Fibroblast of lung (primary cell): ENCODE measurements at regions not wholly inside any gene's neighbourhood (a gene's known extent, or its start where the extent isn't known, plus 50 kb on each side); places are given as distances from the start of the nearest gene placed in this dataset.

Source experiments
- DNase-seq, 2 donors: peaks; one replicate each; pipeline versions ENCODE4 v3.0.0 to v3.0.0-alpha.2; 2010; ENCODE audit warnings: low read depth in 2 of 2
- H2AFZ ChIP-seq: 2 replicates; pipeline ENCODE4 v1.5.1; 2012; ENCODE audit warnings: low read length, control low read depth, inconsistent platforms
- H3K27ac ChIP-seq: 2 replicates; pipeline ENCODE4 v1.5.1; 2011; ENCODE audit warnings: low read length, control low read depth; ENCODE audit not compliant: insufficient read depth
- H3K27me3 ChIP-seq: 2 replicates; pipeline ENCODE4 v1.5.1; 2011; ENCODE audit warnings: mild to moderate bottlenecking, low read length; ENCODE audit not compliant: control insufficient read depth, insufficient read depth
- H3K36me3 ChIP-seq: 2 replicates; pipeline ENCODE4 v1.5.1; 2011; ENCODE audit warnings: low read length; ENCODE audit not compliant: control insufficient read depth, insufficient read depth
- H3K4me1 ChIP-seq: 2 replicates; pipeline ENCODE4 v1.5.1; 2011; ENCODE audit warnings: low read length; ENCODE audit not compliant: control insufficient read depth, insufficient read depth; ENCODE audit errors: extremely low read depth
- H3K4me2 ChIP-seq: 2 replicates; pipeline ENCODE4 v1.5.1; 2011; ENCODE audit warnings: low read length, control low read depth; ENCODE audit not compliant: insufficient read depth; ENCODE audit errors: extremely low read depth
- H3K4me3 ChIP-seq, 4 experiments: fragments of 200-600 bp in 1 of 4; sonication (generic) in 1 of 4; replicated peaks in 1 of 4; 2 replicates each; pipeline ENCODE4 v1.5.1; 2011 to 2016; ENCODE audit warnings: low read length in 4 of 4, low read depth in 3 of 4, mild to moderate bottlenecking in 3 of 4, control low read depth in 2 of 4, inconsistent platforms in 1 of 4, mixed read lengths in 1 of 4; ENCODE audit not compliant: insufficient read depth in 1 of 4; ENCODE audit errors: control extremely low read depth in 1 of 4
- H3K79me2 ChIP-seq: 2 replicates; pipeline ENCODE4 v1.5.1; 2012; ENCODE audit warnings: mild to moderate bottlenecking, low read length, inconsistent platforms; ENCODE audit not compliant: control insufficient read depth, insufficient read depth
- H3K9ac ChIP-seq: 2 replicates; pipeline ENCODE4 v1.5.1; 2011; ENCODE audit warnings: mild to moderate bottlenecking, low read length, control low read depth; ENCODE audit not compliant: insufficient read depth
- H3K9me3 ChIP-seq: 2 replicates; pipeline ENCODE4 v1.5.1; 2012; ENCODE audit warnings: low read depth, low read length; ENCODE audit not compliant: control insufficient read depth, insufficient read depth
- H4K20me1 ChIP-seq: 2 replicates; pipeline ENCODE4 v1.5.1; 2011; ENCODE audit warnings: low read length; ENCODE audit not compliant: control insufficient read depth, insufficient read depth; ENCODE audit errors: extremely low read depth
- CTCF ChIP-seq, 2 donors: IDR thresholded peaks in 1 of 2; conservative IDR thresholded peaks in 1 of 2; 1 replicate in 1 of 2; 2 replicates in 1 of 2; pipeline ENCODE4 v1.5.1; 2011 to 2012; ENCODE audit warnings: low read length in 2 of 2, control low read depth in 1 of 2, inconsistent platforms in 1 of 2, low read depth in 1 of 2, mild to moderate bottlenecking in 1 of 2
- EZH2 ChIP-seq: IDR thresholded peaks from 2 replicates; pipeline ENCODE4 v1.5.1; 2012; ENCODE audit warnings: low read length, control low read depth, mild to moderate bottlenecking; ENCODE audit errors: missing control alignments

GRCh38 chr7:119395024-119395423 lies 878.0 kb upstream of the KCND2 start:
- no peaks in the 10 kb centered on the region for H3K27me3 ChIP-seq
- no peaks in the 10 kb centered on the region for H3K36me3 ChIP-seq
- no peak for DNase-seq

GRCh38 chr7:119397156-119397555 lies 875.8 kb upstream of the KCND2 start:
- H3K27ac ChIP-seq = no peak overlapping the region

More at GRCh38 chr7:119395024-119395423, 878.0 kb upstream of the KCND2 start:
- H3K4me2 ChIP-seq = no peak overlapping the region
- no peaks in the 10 kb centered on the region for H3K4me1 ChIP-seq
- H3K9ac ChIP-seq = no peak overlapping the region
- TF ChIP-seq EZH2 (no peak), CTCF (conservative IDR thresholded peaks at IDR 0.05 in 1 of 2, IDR thresholded peaks at IDR 0.05 in 1 of 2; ENCODE audit: low read depth in 1 of 2, low read length in 2 of 2) (no peak)
- no peak overlapping the region for H2AFZ ChIP-seq
- no peaks in the 10 kb centered on the region for H4K20me1 ChIP-seq
- H3K9me3 ChIP-seq = no peaks in the 10 kb centered on the region
- no peak overlapping the region for H3K27ac ChIP-seq
- H3K4me3 ChIP-seq = no peak overlapping the region
- H3K79me2 ChIP-seq = no peaks in the 10 kb centered on the region

GRCh38 chr7:119408596-119408995 lies 864.4 kb upstream of the KCND2 start:
- Histone ChIP-seq H3K79me2 (no peaks in the 10 kb centered on the region), H3K4me3 (no peak overlapping the region), H3K9me3 (no peaks in the 10 kb centered on the region), H3K36me3 (no peaks in the 10 kb centered on the region), H4K20me1 (no peaks in the 10 kb centered on the region), H3K27me3 (no peaks in the 10 kb centered on the region), H3K9ac (no peak overlapping the region), H3K4me2 (no peak overlapping the region), H2AFZ (no peak overlapping the region), H3K4me1 (no peaks in the 10 kb centered on the region), H3K27ac (no peak overlapping the region)
- no peak for DNase-seq
- TF ChIP-seq CTCF (conservative IDR thresholded peaks at IDR 0.05 in 1 of 2, IDR thresholded peaks at IDR 0.05 in 1 of 2; ENCODE audit: low read depth in 1 of 2, low read length in 2 of 2) (no peak), EZH2 (no peak)

More at GRCh38 chr7:119397156-119397555, 875.8 kb upstream of the KCND2 start:
- no peaks in the 10 kb centered on the region for H3K27me3 ChIP-seq
- H4K20me1 ChIP-seq = no peaks in the 10 kb centered on the region
- H3K4me2 ChIP-seq = no peak overlapping the region
- no peaks in the 10 kb centered on the region for H3K79me2 ChIP-seq
- no peaks in the 10 kb centered on the region for H3K9me3 ChIP-seq
- TF ChIP-seq EZH2 = no peak
- no peak for TF ChIP-seq CTCF (conservative IDR thresholded peaks at IDR 0.05 in 1 of 2, IDR thresholded peaks at IDR 0.05 in 1 of 2; ENCODE audit: low read depth in 1 of 2, low read length in 2 of 2)
- H3K4me1 ChIP-seq = no peaks in the 10 kb centered on the region
- no peak overlapping the region for H3K9ac ChIP-seq
- no peaks in the 10 kb centered on the region for H3K36me3 ChIP-seq
- no peak overlapping the region for H3K4me3 ChIP-seq
- DNase-seq = no peak
- no peak overlapping the region for H2AFZ ChIP-seq
